Right lobe of liver (tissue), 4 donors: ENCODE measurements at regions not wholly inside any gene's neighbourhood (a gene's known extent, or its start where the extent isn't known, plus 50 kb on each side); places are given as distances from the start of the nearest gene placed in this dataset.

ENCODE experiments used
- CTCF ChIP-seq, 4 donors: fragments of 200-600 bp in 3 of 4; fragments of 450-650 bp in 1 of 4; IDR thresholded peaks; one replicate each; pipeline versions ENCODE4 v1.5.1 to v1.8.0; 2016 to 2022; ENCODE audit warnings: antibody characterized with exemption in 4 of 4, mild to moderate bottlenecking in 2 of 4
- POLR2A ChIP-seq: fragments of 450-650 bp; IDR thresholded peaks from one replicate; pipeline ENCODE4 v1.6.1; 2017; ENCODE audit warnings: antibody characterized with exemption, mild to moderate bottlenecking
- donor health status: DM: no; HTN: no; CAD: no.
- donor health status: DM: no; HTN: no; CAD: no.
- donor health status: DM: no; HTN: yes; CAD: no.

- no peak for TF ChIP-seq CTCF (IDR thresholded peaks at IDR 0.05)
- TF ChIP-seq POLR2A = no peak
These were observed 84.4 kb upstream of the SPON1 start for GRCh38 chr11:13878077-13878476.
